DMS 273 treated with DMSO at 0.1 percent for 48 hours (cell line): ENCODE measurements at regions not wholly inside any gene's neighbourhood (a gene's known extent, or its start where the extent isn't known, plus 50 kb on each side); places are given as distances from the start of the nearest gene placed in this dataset.

ENCODE experiments used
- DNase-seq: peaks from one replicate; lab custom pipeline; 2025; lab: John Stamatoyannopoulos, UW

DNA sequence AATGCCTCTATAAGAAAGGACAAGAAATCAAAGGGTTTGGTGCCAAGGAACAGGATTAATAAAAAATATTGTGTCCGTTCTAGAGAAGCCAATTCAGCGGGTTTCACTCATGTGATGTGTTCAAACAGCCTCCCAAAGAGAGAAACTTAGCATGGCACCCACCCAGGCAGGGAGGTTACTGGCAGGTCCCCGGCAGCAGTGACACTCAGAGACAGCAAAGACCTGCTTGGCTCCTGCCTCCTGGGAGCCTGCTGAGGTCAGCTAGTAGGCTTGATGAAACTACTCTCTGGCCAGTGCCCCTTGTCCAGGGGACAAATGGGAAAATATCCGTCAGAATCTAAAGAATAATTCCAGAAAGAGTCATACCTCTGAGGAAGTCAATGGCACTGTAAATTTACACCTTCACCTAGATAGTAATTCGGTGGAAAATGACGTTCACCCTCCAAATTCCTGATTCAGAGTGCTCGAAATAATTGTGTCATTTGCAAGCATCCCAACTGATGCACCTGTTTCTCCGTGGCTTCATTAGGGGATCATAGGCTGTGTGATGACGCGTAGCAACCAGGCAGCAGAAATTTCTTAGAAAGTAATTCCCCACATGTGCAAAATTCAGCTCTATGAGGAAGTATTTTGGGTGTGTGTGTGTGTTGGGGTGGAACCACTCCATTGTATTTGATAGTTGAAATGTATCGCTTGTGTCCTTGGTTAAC lies 481.5 kb upstream of the ZFHX3 start:
- DNase-seq = no peak

GRCh38 chr16:73527187-73527586 lies 479.3 kb upstream of the ZFHX3 start:
- no peak for DNase-seq

- no peak for DNase-seq
Measured at GRCh38 chr16:73526011-73526804, 478.3 kb upstream of the ZFHX3 start.

DNA sequence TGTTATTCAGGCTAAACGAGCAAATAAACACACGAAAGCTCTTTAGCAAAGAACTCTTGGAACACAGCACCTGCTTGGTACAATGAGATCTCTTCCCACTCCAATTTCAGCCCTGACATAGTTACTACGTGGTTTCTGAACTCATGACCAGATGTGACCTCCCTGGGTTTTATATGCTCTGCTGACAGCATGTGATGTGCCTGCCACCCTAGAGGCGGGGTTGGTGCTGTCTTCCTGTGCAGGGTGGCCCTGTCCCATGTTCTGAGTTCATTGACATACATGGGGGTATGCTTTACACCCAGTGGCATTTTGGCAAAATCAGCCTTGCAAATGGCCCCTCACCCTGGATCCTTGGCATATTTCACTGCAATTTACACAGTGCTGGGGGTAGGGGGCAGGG lies 475.3 kb upstream of the ZFHX3 start:
- no peak for DNase-seq

DNA sequence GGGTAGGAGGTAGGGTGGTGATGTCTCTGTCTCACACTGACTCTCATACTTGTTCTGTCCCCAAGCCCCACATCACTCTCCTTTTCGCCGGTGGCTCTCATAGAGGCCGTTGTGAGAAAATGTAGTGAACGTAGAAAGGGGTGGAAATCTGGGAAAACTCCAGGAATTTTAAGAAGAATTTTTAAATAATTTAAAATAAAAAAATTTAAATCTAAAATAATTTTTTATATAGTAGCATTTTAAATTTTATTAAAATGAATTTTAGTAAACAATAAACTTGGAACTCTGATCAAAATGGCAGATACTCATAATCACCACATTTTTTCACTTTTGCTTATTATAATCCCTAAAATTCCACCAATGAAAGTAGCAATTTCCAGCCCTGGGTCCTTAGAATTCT lies 473.6 kb upstream of the ZFHX3 start:
- no peak for DNase-seq

GRCh38 chr16:73515616-73516015 lies 467.7 kb upstream of the ZFHX3 start:
- DNase-seq = no peak

- no peak for DNase-seq
Measured at GRCh38 chr16:73510852-73511251, 462.9 kb upstream of the ZFHX3 start.

GRCh38 chr16:73506568-73507056 lies 458.7 kb upstream of the ZFHX3 start:
- no peak for DNase-seq

- DNase-seq = no peak
Measured at GRCh38 chr16:73505577-73505976, 457.6 kb upstream of the ZFHX3 start.

DNA sequence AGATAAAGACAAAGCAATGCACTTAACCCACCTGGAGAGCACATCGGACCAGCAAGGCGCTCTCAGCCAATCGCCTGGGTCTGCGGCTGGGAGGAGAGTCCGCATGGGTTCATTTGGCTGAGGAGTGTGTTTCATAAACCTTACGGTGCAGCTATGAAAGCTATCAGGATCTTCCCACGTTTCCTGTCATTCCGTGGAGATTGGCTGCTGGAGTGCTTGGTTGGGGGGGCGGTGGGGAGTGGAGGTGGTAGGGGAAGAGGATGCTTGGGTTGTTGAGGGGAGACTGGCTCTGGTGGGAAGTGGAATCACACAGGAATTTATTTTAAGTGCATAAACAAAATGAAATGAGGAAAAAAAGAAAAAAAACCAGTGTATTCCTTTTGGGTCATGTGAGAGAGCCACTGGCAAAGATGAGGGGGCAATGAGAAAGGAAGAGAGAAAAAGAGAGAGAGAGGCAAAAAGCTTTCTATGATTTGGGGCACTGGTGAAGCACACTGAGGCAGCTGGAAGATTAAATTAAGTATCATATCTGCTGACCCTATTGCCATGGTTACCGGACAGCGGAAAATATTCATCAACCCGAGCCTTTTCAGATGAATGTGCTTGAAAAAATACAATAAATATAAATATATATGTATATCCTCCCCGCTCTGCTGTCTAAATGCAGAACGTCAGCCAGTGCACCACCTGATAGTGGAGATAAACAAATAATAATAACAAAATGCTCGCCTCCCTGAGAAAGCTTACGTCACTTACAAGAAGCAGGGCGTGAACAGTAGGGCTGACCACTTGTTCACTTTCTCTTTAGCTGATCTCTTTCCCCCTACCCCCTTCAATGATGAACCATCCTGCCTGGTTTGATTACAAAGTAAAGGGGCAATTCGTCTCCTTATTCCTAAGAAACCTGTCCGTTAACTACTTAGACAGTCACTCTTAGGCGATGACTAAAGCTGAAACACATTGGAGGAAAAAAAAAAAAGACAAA lies 457.0 kb upstream of the ZFHX3 start:
- no peak for DNase-seq

DNA sequence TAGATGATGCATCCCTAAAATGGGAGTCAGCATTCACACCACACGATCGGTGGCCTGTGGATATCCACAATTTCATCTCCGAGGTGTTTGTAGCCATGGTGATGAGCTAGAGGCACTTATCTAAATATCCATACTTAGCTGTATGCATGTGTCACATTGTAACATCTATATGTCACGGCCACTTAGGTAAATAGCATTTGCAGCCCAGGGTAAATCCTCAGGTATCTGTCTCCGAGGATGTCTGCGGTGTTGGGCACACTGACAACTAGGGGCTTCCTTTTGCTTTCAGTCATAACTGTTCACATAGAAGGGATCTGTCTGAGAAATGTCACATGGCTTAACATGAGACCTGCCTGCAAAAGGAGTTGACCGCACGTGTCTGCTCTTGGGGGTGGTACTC lies 455.2 kb upstream of the ZFHX3 start:
- no peak for DNase-seq

- DNase-seq = no peak
Measured at GRCh38 chr16:73499276-73499675, 451.3 kb upstream of the ZFHX3 start.

DNA sequence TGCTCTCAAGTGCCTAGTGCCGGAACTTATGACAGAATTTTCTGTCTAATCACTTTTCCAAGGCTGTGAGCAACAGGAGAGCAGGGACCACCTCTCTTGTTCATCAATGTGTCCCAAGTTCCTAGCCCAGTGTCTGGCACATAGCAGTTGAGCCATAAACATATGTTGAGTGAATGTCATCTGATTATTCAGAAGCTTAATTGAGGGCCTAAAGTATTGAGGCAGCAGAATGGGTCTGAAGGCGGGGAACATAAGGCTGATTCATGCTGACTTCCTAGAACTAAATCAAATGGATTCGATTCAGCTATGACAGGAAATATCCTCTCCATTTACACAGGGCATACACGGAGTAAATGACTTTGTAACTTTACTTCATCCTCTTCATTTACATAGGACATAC lies 438.0 kb upstream of the ZFHX3 start:
- no peak for DNase-seq

DNA sequence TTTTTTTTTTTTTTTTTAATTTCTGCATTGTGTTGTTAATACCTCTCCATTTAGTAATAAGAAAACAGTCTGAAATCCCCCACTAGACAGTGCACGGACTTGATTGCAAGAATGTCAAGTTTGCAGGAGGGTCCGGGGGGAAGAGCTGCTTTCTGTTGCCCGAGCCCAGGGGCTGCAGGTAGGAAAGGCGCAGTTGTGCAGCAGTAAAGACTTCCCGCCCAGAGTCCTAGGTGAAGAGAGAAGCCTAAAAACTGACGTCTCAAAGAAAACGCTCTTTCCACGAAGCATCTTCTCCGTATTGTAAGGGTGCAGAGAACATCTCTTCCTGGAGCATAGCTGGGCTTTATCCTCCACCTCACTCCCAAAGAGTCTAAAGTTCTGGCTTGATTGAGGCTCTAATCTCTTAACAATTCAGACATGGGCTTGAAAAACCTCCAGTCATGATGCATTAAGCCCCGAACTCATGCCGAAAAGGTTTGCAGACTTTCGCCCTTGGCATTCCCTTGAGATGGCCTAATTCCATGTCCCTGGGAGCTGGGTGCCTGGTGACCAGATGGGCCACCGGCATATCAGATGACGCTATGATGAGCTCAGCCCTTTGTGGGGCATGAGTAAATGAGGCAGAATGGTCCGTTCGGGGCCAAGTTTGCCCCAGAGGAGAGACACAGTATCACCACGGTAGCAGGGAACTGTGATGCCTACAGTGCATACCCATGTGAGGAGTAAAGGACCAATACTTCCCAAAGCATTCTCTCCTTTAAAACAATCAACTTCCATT lies 436.2 kb upstream of the ZFHX3 start:
- DNase-seq = peak; percentile 27

GRCh38 chr16:73483076-73483791 lies 435.3 kb upstream of the ZFHX3 start:
- no peak for DNase-seq

DNA sequence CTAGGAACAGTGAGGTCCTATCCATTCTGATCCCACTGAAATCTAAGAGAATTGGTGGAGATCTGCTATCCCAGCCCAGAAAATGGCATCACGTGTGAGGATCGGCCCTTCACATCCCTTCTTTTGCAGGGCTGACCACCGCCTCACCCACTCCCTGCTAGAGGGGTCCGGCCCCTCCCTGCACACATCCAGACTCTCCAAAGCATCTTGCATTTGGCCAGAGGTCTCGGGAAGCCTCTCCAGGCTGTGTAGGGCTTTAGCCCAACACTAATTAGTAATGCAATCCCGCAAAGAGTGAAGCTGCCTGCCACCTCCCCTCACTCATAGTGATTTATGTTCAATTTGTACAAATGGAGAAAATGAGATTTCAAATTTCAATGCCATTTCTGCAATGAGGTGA lies 434.4 kb upstream of the ZFHX3 start:
- no peak for DNase-seq

DNA sequence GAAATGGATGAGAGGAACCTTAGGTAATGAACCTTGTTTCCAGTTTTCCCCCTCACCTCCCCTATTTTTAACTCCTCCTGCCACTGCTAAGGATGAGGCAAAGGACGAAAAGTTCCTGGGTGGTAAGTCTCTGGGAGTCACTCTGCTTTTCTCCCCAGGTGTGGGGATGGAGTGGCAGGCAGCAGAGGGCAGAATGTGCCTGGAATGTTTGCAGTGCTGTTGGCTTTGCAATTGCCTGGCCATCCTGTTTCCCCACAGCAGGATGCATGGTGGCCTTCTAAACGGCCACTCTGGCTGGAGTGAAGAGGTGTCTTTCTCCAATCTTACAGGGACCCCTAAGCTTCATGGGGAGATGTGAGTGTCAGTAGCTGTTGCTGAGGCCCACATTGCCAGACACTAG lies 432.5 kb upstream of the ZFHX3 start:
- DNase-seq = no peak

GRCh38 chr16:73473713-73474112 lies 425.8 kb upstream of the ZFHX3 start:
- DNase-seq = no peak

GRCh38 chr16:73464834-73465233 lies 416.9 kb upstream of the ZFHX3 start:
- DNase-seq = no peak

DNA sequence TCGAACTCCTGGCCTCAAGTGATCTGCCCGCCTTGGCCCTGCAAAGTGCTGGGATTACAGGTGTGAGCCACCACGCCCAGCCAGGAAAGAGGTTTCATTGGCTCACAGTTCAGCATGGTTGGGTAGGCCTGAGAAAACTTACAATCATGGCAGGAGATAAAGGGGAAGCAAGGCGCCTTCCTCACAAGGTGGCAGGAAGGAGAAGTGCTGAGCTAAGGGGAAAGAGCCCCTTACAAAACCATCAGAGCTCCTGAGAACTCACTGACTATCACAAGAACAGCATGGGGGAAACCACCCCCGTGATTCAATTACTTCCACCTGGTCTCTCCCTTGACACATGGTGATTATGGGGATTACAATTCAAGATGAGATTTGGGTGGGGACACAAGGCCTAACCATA lies 411.7 kb upstream of the ZFHX3 start:
- DNase-seq = no peak

- DNase-seq = no peak
Measured at GRCh38 chr16:73457851-73458250, 409.9 kb upstream of the ZFHX3 start.
